Subcutaneous abdominal adipose tissue (tissue), 5 donors: ENCODE measurements at regions not wholly inside any gene's neighbourhood (a gene's known extent, or its start where the extent isn't known, plus 50 kb on each side); places are given as distances from the start of the nearest gene placed in this dataset.

Experiments
- H3K27ac ChIP-seq: one replicate; pipeline ENCODE4 v1.7.0; 2013; ENCODE audit warnings: low read depth, mild to moderate bottlenecking, inconsistent platforms, low read length, moderate library complexity
- H3K27me3 ChIP-seq, 5 donors: one replicate each; pipeline ENCODE4 v1.7.0; 2013; ENCODE audit warnings: low read length in 5 of 5, inconsistent platforms in 1 of 5; ENCODE audit not compliant: control insufficient read depth in 5 of 5, insufficient read depth in 4 of 5
- H3K36me3 ChIP-seq, 5 donors: one replicate each; pipeline ENCODE4 v1.7.0; 2013; ENCODE audit warnings: low read length in 5 of 5; ENCODE audit not compliant: control insufficient read depth in 5 of 5, insufficient read depth in 5 of 5
- H3K4me1 ChIP-seq, 5 donors: one replicate each; pipeline ENCODE4 v1.7.0; 2013; ENCODE audit warnings: low read length in 5 of 5, mild to moderate bottlenecking in 3 of 5, moderate library complexity in 1 of 5; ENCODE audit not compliant: control insufficient read depth in 5 of 5, insufficient read depth in 5 of 5
- H3K4me3 ChIP-seq, 5 donors: one replicate each; pipeline ENCODE4 v1.7.0; 2013; ENCODE audit warnings: low read length in 5 of 5, low read depth in 1 of 5
- H3K9ac ChIP-seq, 5 donors: one replicate each; pipeline ENCODE4 v1.7.0; 2013; ENCODE audit warnings: low read length in 5 of 5, mild to moderate bottlenecking in 4 of 5, moderate library complexity in 3 of 5
- H3K9me3 ChIP-seq, 5 donors: one replicate each; pipeline ENCODE4 v1.7.0; 2013; ENCODE audit warnings: low read length in 5 of 5; ENCODE audit not compliant: control insufficient read depth in 5 of 5
- donor health status: healthy.
- donor health status: healthy.
- donor health status: healthy.
- donor health status: healthy.
- donor health status: healthy.

- H3K9ac ChIP-seq, result no peak overlapping the region
- H3K9me3 ChIP-seq, result no peaks in the 10 kb centered on the region
- no peaks in the 10 kb centered on the region for H3K27me3 ChIP-seq
- peaks cover 0 to 4% (median 0%) of the 10 kb centered on the region in 5 donors for H3K4me1 ChIP-seq
- H3K4me3 ChIP-seq, result no peak overlapping the region
- no peak overlapping the region for H3K27ac ChIP-seq
- H3K36me3 ChIP-seq, result no peaks in the 10 kb centered on the region
These were observed 64.6 kb upstream of the SESN3 start for GRCh38 chr11:95295382-95296149.

GRCh38 chr11:95294701-95295100 lies 63.7 kb upstream of the SESN3 start:
- Histone ChIP-seq H3K27ac (no peak overlapping the region), H3K4me3 (no peak overlapping the region), H3K27me3 (no peaks in the 10 kb centered on the region), H3K4me1 (peaks cover 0 to 4% (median 0%) of the 10 kb centered on the region in 5 donors), H3K9ac (no peak overlapping the region), H3K36me3 (no peaks in the 10 kb centered on the region), H3K9me3 (no peaks in the 10 kb centered on the region)

- no peaks in the 10 kb centered on the region for H3K27me3 ChIP-seq
- H3K9ac ChIP-seq, result no peak overlapping the region
- no peaks in the 10 kb centered on the region for H3K9me3 ChIP-seq
- H3K4me1 ChIP-seq, result peaks cover 0 to 4% (median 0%) of the 10 kb centered on the region in 5 donors
- no peak overlapping the region for H3K4me3 ChIP-seq
- no peak overlapping the region for H3K27ac ChIP-seq
- no peaks in the 10 kb centered on the region for H3K36me3 ChIP-seq
These were observed 62.1 kb upstream of the SESN3 start for GRCh38 chr11:95293116-95293515.

GRCh38 chr11:95291946-95292345 lies 60.9 kb upstream of the SESN3 start:
- Histone ChIP-seq H3K9me3 (no peaks in the 10 kb centered on the region), H3K4me3 (no peak overlapping the region), H3K27ac (no peak overlapping the region), H3K4me1 (peaks cover 0 to 3% (median 0%) of the 10 kb centered on the region in 5 donors), H3K36me3 (no peaks in the 10 kb centered on the region), H3K27me3 (no peaks in the 10 kb centered on the region), H3K9ac (no peak overlapping the region)

GRCh38 chr11:95289378-95290101 lies 58.5 kb upstream of the SESN3 start:
- Histone ChIP-seq H3K9ac (no peak overlapping the region), H3K4me3 (no peak overlapping the region)

GRCh38 chr11:95284057-95285052 lies 53.4 kb upstream of the SESN3 start:
- Histone ChIP-seq H3K27ac (no peak overlapping the region), H3K36me3 (no peaks in the 10 kb centered on the region), H3K9ac (no peak overlapping the region), H3K4me3 (no peak overlapping the region), H3K4me1 (peaks cover 0 to 6% (median 4%) of the 10 kb centered on the region in 5 donors), H3K27me3 (no peaks in the 10 kb centered on the region), H3K9me3 (no peaks in the 10 kb centered on the region)

More at GRCh38 chr11:95289378-95290101, 58.5 kb upstream of the SESN3 start:
- Histone ChIP-seq H3K4me1 (no peaks in the 10 kb centered on the region), H3K27ac (no peak overlapping the region), H3K9me3 (no peaks in the 10 kb centered on the region), H3K36me3 (no peaks in the 10 kb centered on the region), H3K27me3 (no peaks in the 10 kb centered on the region)

GRCh38 chr11:95283650-95284049 lies 52.6 kb upstream of the SESN3 start:
- Histone ChIP-seq H3K36me3 (no peaks in the 10 kb centered on the region), H3K27ac (no peak overlapping the region), H3K9me3 (no peaks in the 10 kb centered on the region), H3K4me1 (peaks cover 0 to 6% (median 4%) of the 10 kb centered on the region in 5 donors), H3K9ac (no peak overlapping the region), H3K27me3 (no peaks in the 10 kb centered on the region), H3K4me3 (no peak overlapping the region)

- H3K27me3 ChIP-seq, result no peaks in the 10 kb centered on the region
- no peak overlapping the region for H3K4me3 ChIP-seq
- no peaks in the 10 kb centered on the region for H3K36me3 ChIP-seq
- no peaks in the 10 kb centered on the region for H3K9me3 ChIP-seq
- H3K9ac ChIP-seq, result no peak overlapping the region
- H3K27ac ChIP-seq, result no peak overlapping the region
- peaks cover 0 to 6% (median 4%) of the 10 kb centered on the region in 5 donors for H3K4me1 ChIP-seq
These were observed 52.1 kb upstream of the SESN3 start for GRCh38 chr11:95283146-95283545.

- Histone ChIP-seq H3K4me3 (no peak overlapping the region), H3K9ac (no peak overlapping the region), H3K36me3 (no peaks in the 10 kb centered on the region), H3K27me3 (no peaks in the 10 kb centered on the region), H3K9me3 (no peaks in the 10 kb centered on the region), H3K27ac (no peak overlapping the region), H3K4me1 (peaks cover 0 to 6% (median 4%) of the 10 kb centered on the region in 5 donors)
These were observed 51.3 kb upstream of the SESN3 start for GRCh38 chr11:95282291-95282751.
